Spleen (tissue), 7 donors: ENCODE measurements at regions not wholly inside any gene's neighbourhood (a gene's known extent, or its start where the extent isn't known, plus 50 kb on each side); places are given as distances from the start of the nearest gene placed in this dataset.

Experiments used
- CTCF ChIP-seq, 11 experiments: fragments of 200-600 bp in 7 of 11; fragments of 450-650 bp in 4 of 11; sonication (generic) in 4 of 11; IDR thresholded peaks in 8 of 11; conservative IDR thresholded peaks in 3 of 11; 1 replicate in 7 of 11; 2 replicates in 4 of 11; pipeline versions ENCODE4 v1.4.0 to v1.8.0; 2016 to 2021; ENCODE audit warnings: antibody characterized with exemption in 11 of 11, inconsistent platforms in 4 of 11, mild to moderate bottlenecking in 1 of 11
- POLR2A ChIP-seq, 3 donors: fragments of 450-650 bp; IDR thresholded peaks; one replicate each; pipeline ENCODE4 v1.5.1; 2017; ENCODE audit warnings: antibody characterized with exemption in 3 of 3, mild to moderate bottlenecking in 1 of 3
- POLR2AphosphoS5 ChIP-seq, 3 donors: sonication (generic); formaldehyde crosslinking; IDR thresholded peaks; one replicate each; pipeline ENCODE4 v1.5.1; 2017; ENCODE audit warnings: antibody characterized with exemption in 3 of 3
- donor health status: DM: no; HTN: no; CAD: no; lungs with moderate emphysema.
- donor health status: DM: no; HTN: no; CAD: no.
- donor health status: DM: no; HTN: no; CAD: no.

- no peak for TF ChIP-seq CTCF (IDR thresholded peaks at IDR 0.05 in 8 of 11, conservative IDR thresholded peaks at IDR 0.05 in 3 of 11)
- TF ChIP-seq POLR2A (IDR thresholded peaks at IDR 0.05) = no peak
- TF ChIP-seq POLR2AphosphoS5 (IDR thresholded peaks at IDR 0.05) = no peak
These were observed 282.7 kb upstream of the RORA start for GRCh38 chr15:61511756-61512155.
